H1 (cell line): ENCODE measurements at regions not wholly inside any gene's neighbourhood (a gene's known extent, or its start where the extent isn't known, plus 50 kb on each side); places are given as distances from the start of the nearest gene placed in this dataset.

Source experiments
- RNF2 ChIP-seq: fragments of 200-900, 300-1000 bp; sonication (generic); IDR thresholded peaks from 2 replicates; pipeline ENCODE4 v1.7.1; 2016; ENCODE audit warnings: borderline replicate concordance, low read depth, mild to moderate bottlenecking, antibody characterized with exemption, low read length; ENCODE audit not compliant: poor library complexity, severe bottlenecking; ENCODE audit errors: missing control alignments

DNA sequence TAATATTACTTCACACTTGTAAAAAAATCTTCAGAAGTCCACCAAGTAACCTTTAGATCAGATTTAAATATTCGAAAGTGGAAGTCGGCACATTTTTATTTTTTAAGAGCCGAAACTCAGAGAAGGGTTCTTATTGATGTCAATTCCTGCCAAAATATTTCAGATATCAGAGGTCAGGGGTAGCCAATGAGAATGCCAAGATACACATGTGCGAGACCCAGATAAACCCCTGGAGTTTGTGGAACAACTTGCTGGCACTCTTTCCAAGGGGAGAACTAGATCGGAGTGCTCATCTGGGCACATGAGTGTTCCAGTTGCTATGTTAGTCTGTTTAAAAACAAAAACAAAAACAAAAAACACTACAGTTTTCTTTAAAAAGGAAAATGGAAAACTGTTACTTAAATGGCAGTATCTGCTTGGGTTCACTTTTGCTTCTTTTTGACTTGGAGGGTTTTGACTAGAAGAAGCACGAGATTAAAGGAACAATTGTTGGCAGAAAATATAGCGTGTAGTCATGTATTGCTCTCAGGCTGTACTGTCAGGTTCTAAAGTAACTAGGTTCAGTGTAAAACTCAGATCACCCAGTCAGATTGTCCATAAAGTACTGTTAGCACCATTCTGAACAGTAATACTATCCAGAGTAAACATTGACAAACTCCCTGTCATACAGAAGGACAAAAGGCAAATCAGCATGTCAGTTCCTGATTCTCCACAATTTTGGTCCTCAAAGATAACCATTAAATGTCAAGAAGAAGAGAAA, 188.0 kb upstream of the PACRGL start (continued):
- TF ChIP-seq RNF2 = no peak
- TF ChIP-seq, all 59 proteins: peak for 0
